ENCODE measurements at regions not wholly inside any gene's neighbourhood (a gene's known extent, or its start where the extent isn't known, plus 50 kb on each side); places are given as distances from the start of the nearest gene placed in this dataset.

DNA sequence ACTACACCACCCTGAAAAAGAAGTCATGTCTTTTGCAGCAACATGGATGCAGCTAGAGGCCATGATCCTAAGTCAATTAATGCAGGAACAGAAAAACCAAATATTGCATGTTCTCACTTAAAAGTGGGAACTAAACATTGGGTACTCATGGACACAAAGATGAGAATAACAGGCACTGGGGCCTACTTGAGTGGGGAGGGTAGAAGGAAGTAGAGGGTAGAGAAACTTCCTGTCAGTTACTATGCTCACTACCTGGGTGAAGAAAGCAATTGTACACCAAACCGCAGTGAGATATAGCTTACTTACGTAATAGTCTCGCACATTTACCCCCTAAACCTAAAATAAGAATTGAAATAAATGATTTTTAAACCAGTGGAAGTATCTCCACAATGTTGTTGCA lies 480.5 kb upstream of the ARRDC4 start:
- H3K4me3 ChIP-seq (ENCODE audit: low read depth, low read length), result no peak overlapping the region
- no peaks in the 10 kb centered on the region; the same call in 1 of the 2 replicates for H3K9me3 ChIP-seq
- H3K4me3 Mint-ChIP-seq (ENCODE audit: unreplicated experiment), result no peak overlapping the region
- no peaks in the 10 kb centered on the region for H3K4me1 Mint-ChIP-seq (ENCODE audit: low read depth, unreplicated experiment)
- no peaks in the 10 kb centered on the region for H3K4me1 ChIP-seq
- no TSS peak for BruUV-seq (replicated peaks)
- H3K36me3 ChIP-seq (ENCODE audit: control insufficient read depth, insufficient read depth, low read length), result no peaks in the 10 kb centered on the region
- H3K27me3 ChIP-seq (replicated peaks; ENCODE audit: control insufficient read depth, insufficient read depth, low read length), result no peaks in the 10 kb centered on the region
- H3K27me3 Mint-ChIP-seq (ENCODE audit: insufficient read depth, unreplicated experiment), result no peaks in the 10 kb centered on the region
- CTCF ChIA-PET, result no interaction called here
- peaks cover 6% of the 10 kb centered on the region for H3K36me3 Mint-ChIP-seq (ENCODE audit: insufficient read depth, unreplicated experiment)
- DNase-seq, result no peak
- TF ChIP-seq, protein P1, sequence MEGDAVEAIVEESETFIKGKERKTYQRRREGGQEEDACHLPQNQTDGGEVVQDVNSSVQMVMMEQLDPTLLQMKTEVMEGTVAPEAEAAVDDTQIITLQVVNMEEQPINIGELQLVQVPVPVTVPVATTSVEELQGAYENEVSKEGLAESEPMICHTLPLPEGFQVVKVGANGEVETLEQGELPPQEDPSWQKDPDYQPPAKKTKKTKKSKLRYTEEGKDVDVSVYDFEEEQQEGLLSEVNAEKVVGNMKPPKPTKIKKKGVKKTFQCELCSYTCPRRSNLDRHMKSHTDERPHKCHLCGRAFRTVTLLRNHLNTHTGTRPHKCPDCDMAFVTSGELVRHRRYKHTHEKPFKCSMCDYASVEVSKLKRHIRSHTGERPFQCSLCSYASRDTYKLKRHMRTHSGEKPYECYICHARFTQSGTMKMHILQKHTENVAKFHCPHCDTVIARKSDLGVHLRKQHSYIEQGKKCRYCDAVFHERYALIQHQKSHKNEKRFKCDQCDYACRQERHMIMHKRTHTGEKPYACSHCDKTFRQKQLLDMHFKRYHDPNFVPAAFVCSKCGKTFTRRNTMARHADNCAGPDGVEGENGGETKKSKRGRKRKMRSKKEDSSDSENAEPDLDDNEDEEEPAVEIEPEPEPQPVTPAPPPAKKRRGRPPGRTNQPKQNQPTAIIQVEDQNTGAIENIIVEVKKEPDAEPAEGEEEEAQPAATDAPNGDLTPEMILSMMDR (IDR thresholded peaks at IDR 0.05; ENCODE audit: insufficient read depth in 1 of 2, low read depth in 1 of 2, low read length in 1 of 2, severe bottlenecking in 1 of 2, unreplicated experiment in 1 of 2), result no peak
- POLR2A ChIA-PET, result no interaction called here
- intact Hi-C loops (cut with micrococcal nuclease; ENCODE audit: unreplicated experiment), result no loop called here
- H3K27ac Mint-ChIP-seq (ENCODE audit: unreplicated experiment), result no peak overlapping the region
- no peaks in the 10 kb centered on the region for H3K9me3 Mint-ChIP-seq (ENCODE audit: unreplicated experiment)

DNA sequence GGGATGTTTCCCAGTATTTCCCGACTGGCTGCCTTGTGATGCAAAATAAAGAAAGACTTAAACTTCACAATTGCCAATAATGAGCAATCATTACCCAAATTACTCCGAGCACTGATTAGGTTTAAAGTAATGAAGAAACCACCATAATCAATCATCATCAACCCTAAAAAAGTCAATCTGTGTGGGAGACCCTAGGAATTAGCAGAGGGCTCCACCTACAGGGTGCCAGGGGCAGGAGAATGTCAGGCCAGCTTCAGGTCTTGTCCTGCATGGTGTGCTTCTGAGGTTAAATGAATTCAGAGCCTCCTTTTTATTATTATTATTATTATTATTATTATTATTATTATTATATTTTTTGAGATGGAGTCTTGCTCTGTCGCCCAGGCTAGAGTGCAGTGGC lies 478.0 kb upstream of the ARRDC4 start:
- BruUV-seq (replicated peaks), result no TSS peak
- H3K4me1 Mint-ChIP-seq (ENCODE audit: low read depth, unreplicated experiment), result no peaks in the 10 kb centered on the region
- no peak overlapping the region for H3K4me3 Mint-ChIP-seq (ENCODE audit: unreplicated experiment)
- H3K36me3 Mint-ChIP-seq (ENCODE audit: insufficient read depth, unreplicated experiment), result no peaks in the 10 kb centered on the region
- H3K36me3 ChIP-seq (ENCODE audit: control insufficient read depth, insufficient read depth, low read length), result no peaks in the 10 kb centered on the region
- no peaks in the 10 kb centered on the region for H3K27me3 Mint-ChIP-seq (ENCODE audit: insufficient read depth, unreplicated experiment)
- H3K9me3 Mint-ChIP-seq (ENCODE audit: unreplicated experiment), result no peaks in the 10 kb centered on the region
- no peak overlapping the region for H3K27ac Mint-ChIP-seq (ENCODE audit: unreplicated experiment)
- ChIA-PET POLR2A (no interaction called here), CTCF (no interaction called here)
- no peaks in the 10 kb centered on the region for H3K9me3 ChIP-seq
- intact Hi-C loops (cut with micrococcal nuclease; ENCODE audit: unreplicated experiment), result loop anchor here (1.0 kb wide), 1 partner anchor 237 kb away; no protein-coding TSS in a partner anchor
- DNase-seq, result peak in 1 of 2 experiments; percentile 3
- H3K4me3 ChIP-seq (ENCODE audit: low read depth, low read length), result no peak overlapping the region
- no peaks in the 10 kb centered on the region for H3K4me1 ChIP-seq
- H3K27me3 ChIP-seq (replicated peaks; ENCODE audit: control insufficient read depth, insufficient read depth, low read length), result no peaks in the 10 kb centered on the region
- TF ChIP-seq, protein P1 (IDR thresholded peaks at IDR 0.05; ENCODE audit: insufficient read depth in 1 of 2, low read depth in 1 of 2, low read length in 1 of 2, severe bottlenecking in 1 of 2, unreplicated experiment in 1 of 2), result peak; percentile 13 to 15

DNA sequence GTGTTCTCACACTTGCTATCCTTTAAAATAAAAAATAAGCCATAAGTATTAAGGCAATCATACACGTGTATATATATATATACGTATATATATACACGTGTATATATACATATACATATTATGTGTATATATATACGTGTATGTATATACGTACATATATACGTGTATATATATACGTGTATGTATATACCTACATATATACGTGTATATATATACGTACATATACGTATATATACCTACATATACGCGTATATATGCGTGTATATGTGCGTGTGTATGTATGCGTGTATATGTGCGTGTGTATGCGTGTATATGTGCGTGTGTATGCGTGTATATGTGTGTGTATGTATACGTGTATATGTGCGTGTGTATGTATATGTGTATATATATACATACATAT lies 477.3 kb upstream of the ARRDC4 start:
- Mint-ChIP-seq H3K9me3 (ENCODE audit: unreplicated experiment) (no peaks in the 10 kb centered on the region), H3K36me3 (ENCODE audit: insufficient read depth, unreplicated experiment) (no peaks in the 10 kb centered on the region), H3K27ac (ENCODE audit: unreplicated experiment) (no peak overlapping the region), H3K27me3 (ENCODE audit: insufficient read depth, unreplicated experiment) (no peaks in the 10 kb centered on the region), H3K4me3 (ENCODE audit: unreplicated experiment) (no peak overlapping the region), H3K4me1 (ENCODE audit: low read depth, unreplicated experiment) (no peaks in the 10 kb centered on the region)
- DNase-seq, result no peak
- intact Hi-C loops (cut with micrococcal nuclease; ENCODE audit: unreplicated experiment), result no loop called here
- Histone ChIP-seq H3K4me3 (ENCODE audit: low read depth, low read length) (no peak overlapping the region), H3K27me3 (replicated peaks; ENCODE audit: control insufficient read depth, insufficient read depth, low read length) (no peaks in the 10 kb centered on the region), H3K4me1 (no peaks in the 10 kb centered on the region), H3K9me3 (no peaks in the 10 kb centered on the region), H3K36me3 (ENCODE audit: control insufficient read depth, insufficient read depth, low read length) (no peaks in the 10 kb centered on the region)
- POLR2A ChIA-PET, result no interaction called here
- CTCF ChIA-PET, result no interaction called here
- no TSS peak for BruUV-seq (replicated peaks)
- TF ChIP-seq, protein P1 (IDR thresholded peaks at IDR 0.05; ENCODE audit: insufficient read depth in 1 of 2, low read depth in 1 of 2, low read length in 1 of 2, severe bottlenecking in 1 of 2, unreplicated experiment in 1 of 2), result no peak
